ENCODE measurements at regions not wholly inside any gene's neighbourhood (a gene's known extent, or its start where the extent isn't known, plus 50 kb on each side); places are given as distances from the start of the nearest gene placed in this dataset.
"Not testable (repeated sequence)": the region's sequence is repeated elsewhere in the genome, so short reads cannot be mapped to it uniquely, and the experiment has no call there.

DNA sequence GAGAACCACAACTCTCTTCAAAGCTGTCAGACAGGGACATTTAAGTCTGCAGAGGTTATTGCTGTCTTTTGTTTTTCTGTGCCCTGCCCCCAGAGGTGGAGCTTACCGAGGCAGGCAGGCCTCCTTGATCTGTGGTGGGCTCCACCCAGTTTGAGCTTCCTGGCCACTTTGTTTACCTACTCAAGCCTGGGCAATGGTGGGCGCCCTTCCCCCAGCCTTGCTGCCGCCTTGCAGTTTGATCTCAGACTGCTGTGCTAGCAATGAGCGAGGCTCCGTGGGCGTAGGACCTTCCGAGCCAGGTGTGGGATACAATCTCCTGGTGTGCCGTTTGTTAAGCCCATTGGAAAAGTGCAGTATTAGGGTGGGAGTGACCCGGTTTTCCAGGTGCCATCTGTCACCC is 822.1 kb downstream of the KCNMA1 start:
- H3K4me1 ChIP-seq; intact Hi-C loops (cut with DNase I); H3K4me3 ChIP-seq (replicated peaks in 1 of 3); H3K9me3 ChIP-seq; H3K27ac ChIP-seq; H3K27me3 ChIP-seq; DNase-seq; H3K36me3 ChIP-seq: not testable (repeated sequence)
- 77 to 85% methylated on average over 5 to 9 of the region's 9 CpGs for WGBS, 2 donors

DNA sequence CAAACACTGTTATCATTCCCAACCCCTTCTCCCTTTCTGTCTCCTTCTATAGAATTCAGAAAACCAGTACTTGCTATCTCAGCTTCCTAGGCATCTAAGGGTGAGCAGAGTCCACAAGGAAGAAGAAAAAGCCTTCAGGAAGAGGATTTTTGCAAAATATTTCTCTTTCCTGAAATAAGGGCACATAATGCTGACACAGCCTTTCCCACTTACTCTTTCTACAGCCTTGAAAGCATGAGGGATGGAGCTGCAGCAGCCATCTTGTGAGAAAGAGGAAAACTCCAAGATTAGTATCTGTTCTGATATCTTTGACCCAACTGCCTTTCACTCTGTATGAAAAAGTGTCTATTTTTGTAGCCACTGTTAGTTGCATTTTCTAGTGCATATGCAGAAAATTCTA is 826.2 kb downstream of the KCNMA1 start:
- no peak for TF ChIP-seq POLR2A (IDR thresholded peaks at IDR 0.05)
- no peak for TF ChIP-seq CTCF (IDR thresholded peaks at IDR 0.05)
- H3K36me3 ChIP-seq, result no peaks in the 10 kb centered on the region
- no peaks in the 10 kb centered on the region for H3K9me3 ChIP-seq
- H3K27me3 ChIP-seq, result no peaks in the 10 kb centered on the region
- no peak overlapping the region for H3K27ac ChIP-seq
- no peak overlapping the region for H3K4me3 ChIP-seq (replicated peaks in 1 of 3)
- no peaks in the 10 kb centered on the region for H3K4me1 ChIP-seq
- intact Hi-C loops (cut with DNase I), result no loop called here
- DNase-seq, result no peak

GRCh38 chr10:76788452-76788811 is 849.2 kb downstream of the KCNMA1 start:
- no peaks in the 10 kb centered on the region for H3K4me1 ChIP-seq
- intact Hi-C loops (cut with DNase I), result no loop called here
- H3K9me3 ChIP-seq, result no peaks in the 10 kb centered on the region
- DNase-seq, result no peak
- 77 to 88% methylated on average over 4 of the region's 4 CpGs for WGBS, 2 donors
- no peak overlapping the region for H3K27ac ChIP-seq
- H3K4me3 ChIP-seq (replicated peaks in 1 of 3), result no peak overlapping the region
- no peaks in the 10 kb centered on the region for H3K36me3 ChIP-seq
- TF ChIP-seq POLR2A (IDR thresholded peaks at IDR 0.05), result no peak
- no peaks in the 10 kb centered on the region for H3K27me3 ChIP-seq

GRCh38 chr10:76787746-76788451 is 849.7 kb downstream of the KCNMA1 start:
- no peak for TF ChIP-seq CTCF (IDR thresholded peaks at IDR 0.05)
- TF ChIP-seq POLR2A (IDR thresholded peaks at IDR 0.05), result no peak
- no peaks in the 10 kb centered on the region for H3K36me3 ChIP-seq
- no peak overlapping the region for H3K27ac ChIP-seq
- no peak overlapping the region for H3K4me3 ChIP-seq (replicated peaks in 1 of 3)
- 90 to 93% methylated on average over 3 of the region's 3 CpGs for WGBS, 2 donors
- intact Hi-C loops (cut with DNase I), result no loop called here
- no peaks in the 10 kb centered on the region for H3K9me3 ChIP-seq
- H3K4me1 ChIP-seq, result no peaks in the 10 kb centered on the region
- H3K27me3 ChIP-seq, result no peaks in the 10 kb centered on the region
- DNase-seq, result no peak

GRCh38 chr10:76786504-76787072 is 851.0 kb downstream of the KCNMA1 start:
- H3K27ac ChIP-seq, result no peak overlapping the region
- no peaks in the 10 kb centered on the region for H3K9me3 ChIP-seq
- intact Hi-C loops (cut with DNase I), result no loop called here
- H3K4me1 ChIP-seq, result no peaks in the 10 kb centered on the region
- DNase-seq, result no peak
- WGBS, 2 donors, result 64 to 82% methylated on average over 4 of the region's 4 CpGs
- no peaks in the 10 kb centered on the region for H3K27me3 ChIP-seq
- TF ChIP-seq POLR2A (IDR thresholded peaks at IDR 0.05) (no peak), CTCF (IDR thresholded peaks at IDR 0.05) (no peak)
- no peak overlapping the region for H3K4me3 ChIP-seq (replicated peaks in 1 of 3)
- H3K36me3 ChIP-seq, result no peaks in the 10 kb centered on the region

DNA sequence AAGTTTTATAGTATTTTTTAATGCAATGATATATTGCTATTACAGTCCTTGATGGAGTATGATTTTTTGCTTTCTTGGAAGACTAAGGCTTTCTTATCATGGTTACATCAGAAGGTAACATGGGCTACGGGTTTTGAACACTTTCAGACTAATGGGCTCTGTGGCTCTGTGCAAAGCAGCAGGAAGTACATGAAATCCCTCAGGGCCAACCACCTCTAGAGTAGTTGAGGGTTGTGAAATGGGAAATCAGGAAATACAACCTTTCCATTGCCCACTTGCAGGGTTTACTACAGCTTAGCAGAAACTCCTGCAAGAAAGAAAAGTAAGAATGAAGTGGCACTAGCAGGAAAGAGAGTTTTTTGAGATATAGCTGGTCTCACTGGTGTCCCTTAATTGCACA is 853.5 kb downstream of the KCNMA1 start:
- peaks cover 4 to 8% of the 10 kb centered on the region in 2 donors for H3K4me1 ChIP-seq
- TF ChIP-seq CTCF (IDR thresholded peaks at IDR 0.05) (no peak), POLR2A (IDR thresholded peaks at IDR 0.05) (no peak)
- H3K27ac ChIP-seq, result no peak overlapping the region
- intact Hi-C loops (cut with DNase I), result no loop called here
- no peak for DNase-seq
- WGBS, 2 donors, result 50 to 76% methylated on average over 1 of the region's 1 CpG
- no peaks in the 10 kb centered on the region for H3K36me3 ChIP-seq
- no peak overlapping the region for H3K4me3 ChIP-seq (replicated peaks in 1 of 3)
- no peaks in the 10 kb centered on the region for H3K27me3 ChIP-seq
- H3K9me3 ChIP-seq, result no peaks in the 10 kb centered on the region

Data from thyroid gland (tissue), 4 donors.